Peyer's patch (tissue), 4 donors: ENCODE measurements at regions not wholly inside any gene's neighbourhood (a gene's known extent, or its start where the extent isn't known, plus 50 kb on each side); places are given as distances from the start of the nearest gene placed in this dataset.

ENCODE experiments used
- CTCF ChIP-seq, 6 experiments: fragments of 450-650 bp in 4 of 6; fragments of 200-600 bp in 2 of 6; sonication (generic) in 1 of 6; IDR thresholded peaks; one replicate each; pipeline ENCODE4 v1.5.1; 2017 to 2019; ENCODE audit warnings: antibody characterized with exemption in 6 of 6, mild to moderate bottlenecking in 3 of 6, moderate library complexity in 1 of 6
- POLR2A ChIP-seq, 2 donors: fragments of 450-650 bp; IDR thresholded peaks; one replicate each; pipeline ENCODE4 v1.5.1; 2017; ENCODE audit warnings: antibody characterized with exemption in 2 of 2, mild to moderate bottlenecking in 2 of 2, moderate library complexity in 2 of 2

GRCh38 chr2:211204456-211204855, 648.1 kb downstream of the CPS1 start:
- TF ChIP-seq POLR2A (IDR thresholded peaks at IDR 0.05), result no peak
- no peak for TF ChIP-seq CTCF (IDR thresholded peaks at IDR 0.05)
